CD4-positive, alpha-beta T cell treated with Interleukin-15 for 1 hour (primary cell): ENCODE measurements at regions not wholly inside any gene's neighbourhood (a gene's known extent, or its start where the extent isn't known, plus 50 kb on each side); places are given as distances from the start of the nearest gene placed in this dataset.
"Not testable (repeated sequence)": the region's sequence is repeated elsewhere in the genome, so short reads cannot be mapped to it uniquely, and the experiment has no call there.

ENCODE experiments used
- DNase-seq: peaks from one replicate; pipeline ENCODE4 v3.0.0-alpha.2; 2020

GRCh38 chr4:53959343-53960120 lies 104.9 kb downstream of the CHIC2 start:
- no peak for DNase-seq

DNA sequence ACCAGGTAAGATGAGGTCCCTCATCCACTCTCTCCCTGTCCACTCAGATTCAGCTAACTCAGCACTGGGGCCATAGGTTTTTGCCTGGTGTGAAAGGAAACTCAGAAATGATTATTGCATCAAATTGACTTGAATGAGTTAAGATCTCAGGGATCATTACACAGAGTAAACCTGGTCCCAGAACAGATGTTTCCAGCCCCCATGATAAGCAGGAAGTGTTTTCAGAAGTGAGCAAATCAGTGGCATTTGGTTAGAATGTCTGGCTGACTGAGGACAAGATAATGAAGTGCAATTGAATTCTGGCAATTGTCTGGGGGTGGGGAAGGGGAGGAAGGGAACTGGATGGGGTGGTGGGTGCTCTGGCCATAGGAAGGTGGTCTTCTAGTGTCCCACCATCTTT lies 108.0 kb downstream of the CHIC2 start:
- DNase-seq = no peak

DNA sequence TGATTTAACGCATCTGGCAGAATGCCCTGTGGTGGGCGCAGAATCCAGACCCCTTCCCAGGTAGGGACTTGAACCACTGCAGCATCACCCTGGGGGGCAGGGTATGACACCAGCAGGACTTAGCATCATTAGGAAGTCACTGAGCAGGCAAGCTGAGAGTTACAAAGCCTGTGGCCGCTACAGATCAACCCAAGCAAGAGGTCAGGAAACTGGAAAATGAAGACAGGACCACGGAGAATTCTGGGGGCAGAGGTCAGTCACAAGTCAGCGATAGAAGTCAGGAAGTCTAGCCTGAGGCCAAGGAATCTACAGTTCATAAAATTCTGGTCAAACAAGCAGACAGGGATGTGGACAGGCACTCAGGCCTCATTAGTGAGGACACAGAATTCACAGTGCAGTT lies 108.4 kb downstream of the CHIC2 start:
- no peak for DNase-seq

DNA sequence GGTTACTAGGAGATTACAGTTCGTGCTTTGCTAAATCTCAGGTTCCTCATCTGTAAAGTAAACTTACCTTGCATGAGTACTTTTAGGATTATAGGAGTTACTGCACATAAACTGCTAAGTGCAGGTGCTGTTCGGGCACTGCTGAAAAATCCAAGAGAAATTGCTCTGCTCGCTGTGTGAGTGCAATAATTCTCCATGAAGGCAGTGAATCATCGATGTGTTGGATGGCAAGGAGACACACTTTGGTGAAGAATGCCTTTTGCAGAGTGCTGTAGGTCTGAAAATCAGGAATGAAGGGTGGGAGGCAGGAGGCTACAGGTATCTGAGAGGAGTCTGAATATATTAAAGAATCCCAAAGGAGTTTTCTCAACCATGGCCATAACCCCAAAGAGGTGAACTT lies 113.0 kb downstream of the CHIC2 start:
- DNase-seq = no peak

- no peak for DNase-seq
These were observed 120.9 kb downstream of the CHIC2 start for GRCh38 chr4:53943345-53944085.

GRCh38 chr4:53942712-53943111 lies 121.7 kb downstream of the CHIC2 start:
- DNase-seq = no peak

GRCh38 chr4:53941331-53941730 lies 123.1 kb downstream of the CHIC2 start:
- DNase-seq = no peak

DNA sequence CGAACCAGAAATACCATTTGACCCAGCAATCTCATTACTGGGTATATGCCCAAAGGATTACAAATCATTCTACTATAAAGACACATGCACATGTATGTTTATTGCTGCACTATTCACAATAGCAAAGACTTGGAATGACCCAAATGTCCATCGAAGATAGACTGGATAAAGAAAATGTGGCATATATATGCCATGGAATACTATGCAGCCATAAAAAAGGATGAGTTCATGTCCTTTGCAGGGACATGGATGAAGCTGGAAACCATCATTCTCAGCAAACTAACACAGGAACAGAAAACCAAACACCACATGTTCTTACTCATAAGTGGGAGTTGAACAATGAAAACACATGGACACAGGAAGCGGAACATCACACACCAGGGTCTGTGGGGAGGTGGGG lies 124.5 kb downstream of the CHIC2 start:
- DNase-seq = not testable (repeated sequence)

DNA sequence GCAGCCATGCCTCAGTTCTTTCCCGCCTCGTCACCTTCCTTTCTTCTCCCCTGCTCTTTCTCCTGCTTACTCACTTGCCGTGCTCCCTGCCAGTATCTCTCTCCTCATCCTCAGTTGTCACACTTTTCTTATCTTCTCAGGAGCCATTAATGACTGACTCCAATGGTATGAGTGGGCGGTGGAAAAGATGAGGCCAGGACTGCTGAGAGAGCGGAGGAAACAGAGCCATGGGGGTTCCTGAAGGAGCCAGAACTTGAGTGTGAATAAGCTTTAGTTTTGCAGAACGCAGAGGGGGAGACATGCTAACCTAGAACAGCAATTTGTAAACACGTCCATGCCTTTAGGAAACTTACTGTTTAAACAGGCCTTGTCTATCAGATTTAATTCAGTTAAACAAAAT lies 126.5 kb downstream of the CHIC2 start:
- DNase-seq = no peak

DNA sequence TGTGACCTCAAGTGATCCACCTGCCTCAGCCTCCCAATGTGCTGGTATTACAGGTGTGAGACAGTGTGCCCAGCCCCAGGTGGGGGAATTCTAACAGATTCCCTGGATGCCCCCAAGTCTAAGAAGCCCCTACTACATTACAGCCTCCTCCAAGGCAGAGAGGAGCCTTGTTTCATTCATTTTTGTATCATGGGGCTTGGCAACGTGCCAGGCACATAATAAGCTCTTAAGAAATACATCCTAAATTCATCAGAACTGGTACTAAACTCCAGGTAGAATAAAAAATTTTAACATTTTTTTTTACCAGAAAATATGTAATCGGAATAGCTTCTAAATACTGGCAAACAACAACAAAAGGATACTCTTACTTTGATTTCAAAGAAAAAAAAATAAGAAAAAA lies 127.1 kb downstream of the CHIC2 start:
- no peak for DNase-seq

DNA sequence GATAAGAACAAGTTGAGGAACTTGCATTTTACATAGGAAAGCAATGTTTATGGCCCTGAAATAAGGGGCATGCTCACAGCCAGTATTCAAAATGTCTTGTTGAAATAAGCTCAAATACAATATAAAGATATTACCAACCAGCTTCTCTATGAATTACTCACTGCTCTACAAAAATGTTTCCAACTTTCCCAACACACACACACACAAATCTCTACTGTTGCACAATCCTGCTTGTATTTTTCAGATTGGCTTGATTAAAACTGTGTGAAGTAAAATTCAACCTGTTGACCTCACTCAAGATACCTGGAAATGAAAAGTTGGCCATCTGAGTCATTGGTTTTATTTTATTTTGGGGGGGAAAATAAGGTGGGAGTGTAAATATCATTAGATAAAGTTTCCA lies 128.6 kb downstream of the CHIC2 start:
- DNase-seq = no peak

DNA sequence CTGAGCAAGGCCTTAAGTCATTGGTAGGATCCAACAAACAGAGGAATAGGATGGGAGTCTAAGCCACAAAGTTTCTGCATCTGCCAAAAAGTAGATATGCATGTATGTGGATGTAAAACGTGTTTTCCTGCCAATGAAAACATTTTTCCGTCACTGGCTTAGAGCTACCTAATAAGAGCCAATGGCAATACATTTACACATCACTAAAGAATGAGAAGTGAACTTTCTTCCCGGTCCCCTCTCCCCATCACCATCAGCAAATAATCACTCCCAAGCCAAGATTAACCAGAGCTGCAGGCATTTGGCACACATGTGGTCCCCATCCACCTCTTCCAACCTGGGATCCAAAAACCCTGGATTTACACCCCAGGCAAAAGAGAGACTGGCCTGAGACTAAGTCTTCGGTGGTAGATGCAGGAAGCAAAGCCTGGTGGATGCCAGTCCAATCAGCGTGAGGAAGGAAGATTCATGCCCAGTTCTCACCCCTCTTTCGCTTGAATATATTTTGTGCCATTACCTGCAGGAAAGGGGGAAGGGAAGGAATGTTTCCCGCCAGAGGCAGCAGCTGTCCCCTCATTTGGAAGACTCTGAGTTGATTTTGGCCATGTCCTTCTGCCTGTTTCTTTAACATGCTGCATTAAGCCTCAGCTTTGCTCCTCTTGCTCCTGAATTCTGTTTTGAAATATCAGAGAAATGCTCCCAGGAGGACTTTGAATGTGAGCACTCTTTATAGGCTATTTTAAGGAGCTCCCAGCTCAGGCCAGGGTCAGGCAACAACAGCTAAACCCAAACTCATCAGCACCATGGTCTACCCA lies 131.4 kb downstream of the CHIC2 start:
- no peak for DNase-seq

DNA sequence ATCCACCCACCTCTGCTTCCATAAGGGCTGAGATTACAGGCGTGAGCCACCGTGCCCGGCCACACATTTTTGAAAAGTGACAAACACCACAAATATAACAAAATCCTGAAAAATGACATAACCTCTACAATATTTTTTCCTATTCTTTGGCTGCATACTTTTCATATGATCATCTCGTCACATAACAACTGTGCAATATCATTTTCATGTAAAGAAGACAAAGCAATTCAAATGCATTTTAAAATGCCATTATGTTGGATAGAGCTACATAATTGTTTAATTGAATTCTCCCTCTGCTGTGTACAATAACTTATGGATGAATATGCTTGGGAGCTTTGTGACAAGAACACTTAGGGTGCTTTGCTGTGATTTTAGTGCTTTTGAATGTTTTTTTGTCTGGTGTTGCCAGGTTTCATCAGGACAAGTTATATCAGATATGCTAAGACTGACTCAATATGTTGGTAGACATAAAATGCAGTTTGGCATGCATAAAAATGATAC lies 132.9 kb downstream of the CHIC2 start:
- DNase-seq = no peak

DNA sequence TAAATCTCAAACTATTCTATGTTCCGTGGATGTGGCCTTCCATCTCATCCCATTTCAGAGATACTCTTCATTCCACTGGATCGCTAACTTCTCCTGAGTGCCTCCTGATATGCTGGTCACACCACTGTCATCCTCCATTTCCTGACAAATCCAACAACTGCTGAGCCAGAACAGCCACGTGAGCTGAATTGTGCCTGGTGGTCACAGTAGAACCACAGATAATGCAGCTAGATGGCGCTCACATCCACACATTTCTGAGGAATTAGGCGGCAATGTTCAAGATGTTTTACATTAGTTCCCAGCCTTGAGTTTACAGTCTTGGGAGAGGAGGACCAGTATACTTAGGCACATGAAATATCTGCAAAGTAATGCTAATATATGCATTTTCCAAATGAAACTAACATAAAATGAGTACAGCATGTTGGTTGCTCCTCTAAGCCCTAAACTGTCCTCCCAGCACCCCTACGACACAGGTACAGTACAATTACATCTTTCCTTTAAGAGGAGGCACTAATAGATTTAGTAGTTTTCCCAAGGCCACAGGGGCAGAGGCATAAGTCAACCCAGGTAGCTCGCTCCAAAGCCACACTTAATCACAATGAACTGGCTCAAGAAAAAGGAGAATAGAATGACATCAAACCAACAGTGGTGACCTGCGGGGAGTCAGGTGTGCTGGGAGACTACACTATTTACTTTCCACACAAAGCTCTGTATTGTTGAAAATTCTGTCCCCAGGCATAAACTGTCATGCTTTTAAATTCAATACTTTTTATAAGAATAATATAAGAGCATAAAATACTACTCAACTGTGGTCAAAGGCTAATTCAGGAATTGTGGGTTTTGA lies 134.2 kb downstream of the CHIC2 start:
- DNase-seq = peak; percentile 52

- DNase-seq = no peak
These were observed 135.1 kb downstream of the CHIC2 start for GRCh38 chr4:53929311-53929710.

- DNase-seq = no peak
These were observed 135.6 kb downstream of the CHIC2 start for GRCh38 chr4:53928825-53929224.

GRCh38 chr4:53925050-53925605 lies 139.3 kb downstream of the CHIC2 start:
- no peak for DNase-seq

DNA sequence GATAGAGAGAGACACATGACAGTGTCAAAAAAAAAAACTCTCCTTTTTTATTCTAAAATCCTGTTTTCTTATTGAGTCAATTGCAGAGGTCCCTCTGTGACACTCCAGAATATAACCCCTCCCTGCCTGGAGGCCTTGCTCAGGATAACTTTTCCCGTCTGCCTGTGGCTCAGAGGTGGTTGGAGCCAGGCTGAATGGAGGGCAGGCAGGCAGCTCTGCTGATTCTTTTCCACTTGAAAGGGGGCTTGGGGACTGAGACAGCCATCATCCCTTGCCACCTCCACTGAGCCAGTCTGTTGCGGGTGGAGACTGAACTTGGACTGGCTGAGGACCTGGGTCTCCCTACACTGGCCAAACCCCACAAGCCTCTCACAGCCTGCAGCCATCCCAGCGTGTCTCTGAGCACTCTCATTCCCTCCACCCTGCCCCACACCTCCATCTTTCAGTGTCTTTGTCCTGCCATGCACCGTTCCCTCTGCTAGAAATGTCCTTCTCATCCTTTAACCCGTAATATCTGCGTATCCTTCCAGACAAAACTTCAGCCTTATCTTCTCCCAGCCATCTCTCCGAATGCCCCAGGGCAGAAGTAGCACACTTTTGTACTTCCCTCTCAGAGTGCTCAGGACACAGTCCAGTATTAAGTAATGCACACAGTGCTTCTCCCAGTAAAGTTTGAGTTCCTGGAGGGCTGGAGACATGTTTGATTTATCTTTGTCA lies 139.9 kb downstream of the CHIC2 start:
- no peak for DNase-seq

DNA sequence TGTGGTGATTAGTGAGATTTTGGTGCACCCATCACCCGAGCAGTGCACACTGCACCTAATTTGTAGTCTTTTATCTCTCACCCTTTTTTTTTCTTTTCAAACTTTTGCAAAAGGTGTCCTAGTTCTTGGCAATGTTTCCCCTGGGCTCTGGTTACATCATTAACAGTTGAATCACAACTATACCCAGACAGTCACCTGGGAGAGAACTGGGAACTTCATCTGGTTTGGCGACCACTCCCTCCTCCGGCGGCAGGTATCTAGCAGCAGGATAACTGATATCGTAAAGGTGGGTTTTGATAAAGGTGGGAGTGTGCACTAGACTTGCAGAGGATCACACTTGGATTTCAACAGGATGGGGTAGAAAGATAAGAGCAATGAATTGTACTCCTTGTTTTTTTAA lies 140.5 kb downstream of the CHIC2 start:
- no peak for DNase-seq

- DNase-seq = no peak
These were observed 142.5 kb downstream of the CHIC2 start for GRCh38 chr4:53921856-53922255.

GRCh38 chr4:53920883-53921282 lies 143.5 kb downstream of the CHIC2 start:
- DNase-seq = no peak
